ENCODE measurements at regions not wholly inside any gene's neighbourhood (a gene's known extent, or its start where the extent isn't known, plus 50 kb on each side); places are given as distances from the start of the nearest gene placed in this dataset.

GRCh38 chr6:23870496-23870895 lies 255.5 kb upstream of the NRSN1 start:
- TF ChIP-seq CTCF (IDR thresholded peaks at IDR 0.05), result no peak
- H3K4me1 ChIP-seq, result no peaks in the 10 kb centered on the region
- no peak for DNase-seq
- H3K9ac ChIP-seq (ENCODE audit: low read depth in 2 of 2, low read length in 2 of 2), result no peak overlapping the region
- no peak overlapping the region for H3K4me3 ChIP-seq
- intact Hi-C loops (cut with DNase I), result no loop called here
- H3K36me3 ChIP-seq, result no peaks in the 10 kb centered on the region
- H3K27me3 ChIP-seq, result no peaks in the 10 kb centered on the region
- no peaks in the 10 kb centered on the region for H3K9me3 ChIP-seq
- H3K27ac ChIP-seq, result no peak overlapping the region

GRCh38 chr6:23873161-23873560 lies 252.9 kb upstream of the NRSN1 start:
- TF ChIP-seq CTCF (IDR thresholded peaks at IDR 0.05), result no peak
- H3K9ac ChIP-seq (ENCODE audit: low read depth in 2 of 2, low read length in 2 of 2), result no peak overlapping the region
- no peaks in the 10 kb centered on the region for H3K27me3 ChIP-seq
- H3K9me3 ChIP-seq, result no peaks in the 10 kb centered on the region
- H3K36me3 ChIP-seq, result no peaks in the 10 kb centered on the region
- intact Hi-C loops (cut with DNase I), result no loop called here
- no peak for DNase-seq
- H3K4me1 ChIP-seq, result no peaks in the 10 kb centered on the region
- H3K4me3 ChIP-seq, result no peak overlapping the region
- H3K27ac ChIP-seq, result no peak overlapping the region

- Histone ChIP-seq H3K4me1 (no peaks in the 10 kb centered on the region), H3K27me3 (no peaks in the 10 kb centered on the region), H3K9me3 (no peaks in the 10 kb centered on the region), H3K36me3 (no peaks in the 10 kb centered on the region), H3K4me3 (no peak overlapping the region), H3K27ac (no peak overlapping the region), H3K9ac (ENCODE audit: low read depth in 2 of 2, low read length in 2 of 2) (no peak overlapping the region)
- no peak for TF ChIP-seq CTCF (IDR thresholded peaks at IDR 0.05)
- no peak for DNase-seq
- intact Hi-C loops (cut with DNase I), result no loop called here
Measured at GRCh38 chr6:23875006-23875405, 251.0 kb upstream of the NRSN1 start.

- H3K9ac ChIP-seq (ENCODE audit: low read depth in 2 of 2, low read length in 2 of 2), result no peak overlapping the region
- no peak for TF ChIP-seq CTCF (IDR thresholded peaks at IDR 0.05)
- H3K9me3 ChIP-seq, result no peaks in the 10 kb centered on the region
- H3K27ac ChIP-seq, result no peak overlapping the region
- H3K4me3 ChIP-seq, result no peak overlapping the region
- intact Hi-C loops (cut with DNase I), result no loop called here
- no peak for DNase-seq
- no peaks in the 10 kb centered on the region for H3K36me3 ChIP-seq
- H3K27me3 ChIP-seq, result no peaks in the 10 kb centered on the region
- no peaks in the 10 kb centered on the region for H3K4me1 ChIP-seq
Measured at GRCh38 chr6:23879816-23880215, 246.2 kb upstream of the NRSN1 start.

GRCh38 chr6:23890543-23891227 lies 235.3 kb upstream of the NRSN1 start:
- Histone ChIP-seq H3K27me3 (no peaks in the 10 kb centered on the region), H3K9ac (ENCODE audit: low read depth in 2 of 2, low read length in 2 of 2) (no peak overlapping the region), H3K9me3 (no peaks in the 10 kb centered on the region), H3K4me1 (no peaks in the 10 kb centered on the region), H3K36me3 (no peaks in the 10 kb centered on the region), H3K4me3 (no peak overlapping the region), H3K27ac (no peak overlapping the region)
- no peak for DNase-seq
- TF ChIP-seq CTCF (IDR thresholded peaks at IDR 0.05), result no peak
- intact Hi-C loops (cut with DNase I), result no loop called here
